ENCODE measurements at regions not wholly inside any gene's neighbourhood (a gene's known extent, or its start where the extent isn't known, plus 50 kb on each side); places are given as distances from the start of the nearest gene placed in this dataset.

DNA sequence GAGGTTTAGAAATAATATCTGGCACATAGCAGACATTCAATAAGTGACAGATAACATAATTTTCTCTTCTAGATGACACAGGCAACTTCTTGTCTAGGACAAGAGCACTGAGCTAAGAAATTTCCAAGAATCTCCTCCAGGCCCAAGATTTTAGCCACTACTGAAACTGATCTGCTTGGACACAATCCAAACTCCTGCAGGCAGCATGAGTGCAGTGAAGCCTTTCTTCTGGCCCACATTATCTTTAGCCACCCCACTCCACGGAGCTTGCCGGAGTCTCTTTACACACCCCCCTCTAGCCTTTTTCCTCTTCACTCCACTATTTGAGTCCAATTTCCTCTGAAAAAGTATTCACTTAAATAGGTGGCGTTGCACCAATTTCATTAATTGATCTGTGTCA lies 142.9 kb upstream of the DUSP10 start:
- H3K4me2 ChIP-seq, result no peak overlapping the region

DNA sequence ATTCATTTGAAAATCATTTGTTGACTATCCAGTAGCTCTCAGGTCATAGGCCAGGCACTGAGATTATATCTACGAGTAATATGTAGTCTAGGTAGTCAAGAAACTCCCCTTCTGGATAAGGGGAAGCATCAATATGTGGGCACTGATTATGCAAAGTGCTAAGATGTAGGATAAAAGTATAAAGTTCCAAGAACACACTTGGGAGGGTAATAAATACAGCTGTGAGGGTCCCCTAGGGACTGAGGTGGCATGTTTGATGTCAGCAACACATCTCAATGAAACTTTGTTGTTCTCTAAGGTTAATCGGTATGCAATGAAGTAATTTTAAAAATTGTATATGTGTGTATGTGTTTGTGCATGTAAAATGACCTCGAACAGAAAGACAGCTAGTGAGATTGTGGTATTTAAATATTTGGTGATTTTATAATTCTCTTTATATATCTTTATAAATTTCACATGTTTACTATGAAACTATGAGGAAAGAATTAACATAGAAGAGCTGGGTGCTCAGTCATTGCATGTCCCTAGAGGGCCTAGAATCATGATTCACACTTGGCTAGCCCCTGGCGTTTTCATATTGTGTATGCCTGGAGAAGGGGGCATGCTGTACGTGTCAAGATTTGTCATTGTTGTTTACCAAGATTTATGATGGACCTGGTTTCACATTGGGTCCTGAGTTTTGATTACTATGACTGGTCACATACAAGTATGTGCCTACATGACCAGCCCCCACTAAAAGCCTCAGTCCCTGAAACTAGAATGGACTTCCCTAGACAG lies 140.1 kb upstream of the DUSP10 start:
- H4K20me1 ChIP-seq (ENCODE audit: insufficient read depth, poor library complexity, severe bottlenecking), result no peaks in the 10 kb centered on the region
- no peaks in the 10 kb centered on the region for H3K27me3 ChIP-seq
- WGBS (ENCODE audit: low lambda C conversion rate, missing lambda C conversion rate), result 74% methylated on average over 5 of the region's 5 CpGs
- no peak overlapping the region for H3K4me2 ChIP-seq
- no peaks in the 10 kb centered on the region for H3K4me1 ChIP-seq (ENCODE audit: insufficient read depth)
- H3K9me3 ChIP-seq (ENCODE audit: low read depth), result no peaks in the 10 kb centered on the region
- TF ChIP-seq EZH2 (IDR thresholded peaks at IDR 0.05; ENCODE audit: borderline replicate concordance) (no peak), EZH2phosphoT487 (IDR thresholded peaks at IDR 0.05; ENCODE audit: low read depth, severe bottlenecking, unreplicated experiment) (no peak)
- TF ChIP-seq, protein P1, sequence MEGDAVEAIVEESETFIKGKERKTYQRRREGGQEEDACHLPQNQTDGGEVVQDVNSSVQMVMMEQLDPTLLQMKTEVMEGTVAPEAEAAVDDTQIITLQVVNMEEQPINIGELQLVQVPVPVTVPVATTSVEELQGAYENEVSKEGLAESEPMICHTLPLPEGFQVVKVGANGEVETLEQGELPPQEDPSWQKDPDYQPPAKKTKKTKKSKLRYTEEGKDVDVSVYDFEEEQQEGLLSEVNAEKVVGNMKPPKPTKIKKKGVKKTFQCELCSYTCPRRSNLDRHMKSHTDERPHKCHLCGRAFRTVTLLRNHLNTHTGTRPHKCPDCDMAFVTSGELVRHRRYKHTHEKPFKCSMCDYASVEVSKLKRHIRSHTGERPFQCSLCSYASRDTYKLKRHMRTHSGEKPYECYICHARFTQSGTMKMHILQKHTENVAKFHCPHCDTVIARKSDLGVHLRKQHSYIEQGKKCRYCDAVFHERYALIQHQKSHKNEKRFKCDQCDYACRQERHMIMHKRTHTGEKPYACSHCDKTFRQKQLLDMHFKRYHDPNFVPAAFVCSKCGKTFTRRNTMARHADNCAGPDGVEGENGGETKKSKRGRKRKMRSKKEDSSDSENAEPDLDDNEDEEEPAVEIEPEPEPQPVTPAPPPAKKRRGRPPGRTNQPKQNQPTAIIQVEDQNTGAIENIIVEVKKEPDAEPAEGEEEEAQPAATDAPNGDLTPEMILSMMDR (IDR thresholded peaks at IDR 0.05; ENCODE audit: poor library complexity), result no peak
- DNase-seq (ENCODE audit: low spot score), result no peak
- H2AFZ ChIP-seq, result no peak overlapping the region
- H3K36me3 ChIP-seq (replicated peaks; ENCODE audit: insufficient read depth, low read depth), result no peaks in the 10 kb centered on the region
- H3K79me2 ChIP-seq, result no peaks in the 10 kb centered on the region
- no peak overlapping the region for H3K4me3 ChIP-seq
- no peaks in the 10 kb centered on the region for H3K9me2 ChIP-seq (replicated peaks; ENCODE audit: insufficient read depth)
- no peak overlapping the region for H3K27ac ChIP-seq

More for the DNA sequence above, 142.9 kb upstream of the DUSP10 start:
- Histone ChIP-seq H3K36me3 (replicated peaks; ENCODE audit: insufficient read depth, low read depth) (no peaks in the 10 kb centered on the region), H4K20me1 (ENCODE audit: insufficient read depth, poor library complexity, severe bottlenecking) (no peaks in the 10 kb centered on the region), H3K9me3 (ENCODE audit: low read depth) (no peaks in the 10 kb centered on the region), H3K4me1 (ENCODE audit: insufficient read depth) (no peaks in the 10 kb centered on the region), H2AFZ (no peak overlapping the region), H3K27ac (no peak overlapping the region), H3K4me3 (no peak overlapping the region), H3K79me2 (no peaks in the 10 kb centered on the region), H3K9me2 (replicated peaks; ENCODE audit: insufficient read depth) (no peaks in the 10 kb centered on the region), H3K27me3 (no peaks in the 10 kb centered on the region)
- WGBS (ENCODE audit: low lambda C conversion rate, missing lambda C conversion rate), result 89% methylated on average over 3 of the region's 3 CpGs
- no peak for DNase-seq (ENCODE audit: low spot score)
- TF ChIP-seq, protein P1 (IDR thresholded peaks at IDR 0.05; ENCODE audit: poor library complexity), result no peak
- TF ChIP-seq EZH2phosphoT487 (IDR thresholded peaks at IDR 0.05; ENCODE audit: low read depth, severe bottlenecking, unreplicated experiment), result no peak
- TF ChIP-seq EZH2 (IDR thresholded peaks at IDR 0.05; ENCODE audit: borderline replicate concordance), result no peak

DNA sequence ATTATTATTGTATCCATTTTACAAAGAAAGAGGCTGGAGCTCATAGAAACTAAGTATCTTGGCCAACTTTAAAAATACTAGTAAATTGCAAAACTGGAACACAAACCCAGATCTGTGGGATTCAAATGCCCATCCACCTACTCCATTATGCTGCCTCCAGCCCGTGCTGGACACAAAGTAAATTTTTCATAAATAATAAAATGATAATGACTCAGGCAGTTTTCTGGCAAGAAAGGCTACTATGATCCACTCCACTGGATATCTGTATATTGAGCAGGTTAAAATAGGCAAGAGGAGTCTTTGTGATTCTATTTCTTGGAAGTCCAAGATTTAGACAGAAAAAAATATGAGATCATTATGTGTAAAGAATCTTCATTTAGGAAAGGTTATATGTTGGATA lies 138.3 kb upstream of the DUSP10 start:
- Histone ChIP-seq H3K27ac (no peak overlapping the region), H3K9me2 (replicated peaks; ENCODE audit: insufficient read depth) (no peaks in the 10 kb centered on the region), H4K20me1 (ENCODE audit: insufficient read depth, poor library complexity, severe bottlenecking) (no peaks in the 10 kb centered on the region), H3K4me1 (ENCODE audit: insufficient read depth) (no peaks in the 10 kb centered on the region), H3K4me3 (no peak overlapping the region), H2AFZ (no peak overlapping the region), H3K4me2 (no peak overlapping the region), H3K36me3 (replicated peaks; ENCODE audit: insufficient read depth, low read depth) (no peaks in the 10 kb centered on the region), H3K27me3 (no peaks in the 10 kb centered on the region), H3K79me2 (no peaks in the 10 kb centered on the region), H3K9me3 (ENCODE audit: low read depth) (no peaks in the 10 kb centered on the region)
- no peak for DNase-seq (ENCODE audit: low spot score)
- WGBS (ENCODE audit: low lambda C conversion rate, missing lambda C conversion rate), result 89% methylated on average over 1 of the region's 1 CpG
- TF ChIP-seq, protein P1 (IDR thresholded peaks at IDR 0.05; ENCODE audit: poor library complexity), result no peak
- TF ChIP-seq EZH2 (IDR thresholded peaks at IDR 0.05; ENCODE audit: borderline replicate concordance), result no peak
- no peak for TF ChIP-seq EZH2phosphoT487 (IDR thresholded peaks at IDR 0.05; ENCODE audit: low read depth, severe bottlenecking, unreplicated experiment)

Measured in hepatocyte (in vitro differentiated cells).